Fibroblast of lung (primary cell): ENCODE measurements at regions not wholly inside any gene's neighbourhood (a gene's known extent, or its start where the extent isn't known, plus 50 kb on each side); places are given as distances from the start of the nearest gene placed in this dataset.

Experiments used
- DNase-seq, 2 donors: peaks; one replicate each; pipeline versions ENCODE4 v3.0.0 to v3.0.0-alpha.2; 2010; ENCODE audit warnings: low read depth in 2 of 2
- H2AFZ ChIP-seq: 2 replicates; pipeline ENCODE4 v1.5.1; 2012; ENCODE audit warnings: low read length, control low read depth, inconsistent platforms
- H3K27ac ChIP-seq: 2 replicates; pipeline ENCODE4 v1.5.1; 2011; ENCODE audit warnings: low read length, control low read depth; ENCODE audit not compliant: insufficient read depth
- H3K27me3 ChIP-seq: 2 replicates; pipeline ENCODE4 v1.5.1; 2011; ENCODE audit warnings: mild to moderate bottlenecking, low read length; ENCODE audit not compliant: control insufficient read depth, insufficient read depth
- H3K36me3 ChIP-seq: 2 replicates; pipeline ENCODE4 v1.5.1; 2011; ENCODE audit warnings: low read length; ENCODE audit not compliant: control insufficient read depth, insufficient read depth
- H3K4me1 ChIP-seq: 2 replicates; pipeline ENCODE4 v1.5.1; 2011; ENCODE audit warnings: low read length; ENCODE audit not compliant: control insufficient read depth, insufficient read depth; ENCODE audit errors: extremely low read depth
- H3K4me2 ChIP-seq: 2 replicates; pipeline ENCODE4 v1.5.1; 2011; ENCODE audit warnings: low read length, control low read depth; ENCODE audit not compliant: insufficient read depth; ENCODE audit errors: extremely low read depth
- H3K4me3 ChIP-seq, 4 experiments: fragments of 200-600 bp in 1 of 4; sonication (generic) in 1 of 4; replicated peaks in 1 of 4; 2 replicates each; pipeline ENCODE4 v1.5.1; 2011 to 2016; ENCODE audit warnings: low read length in 4 of 4, low read depth in 3 of 4, mild to moderate bottlenecking in 3 of 4, control low read depth in 2 of 4, inconsistent platforms in 1 of 4, mixed read lengths in 1 of 4; ENCODE audit not compliant: insufficient read depth in 1 of 4; ENCODE audit errors: control extremely low read depth in 1 of 4
- H3K79me2 ChIP-seq: 2 replicates; pipeline ENCODE4 v1.5.1; 2012; ENCODE audit warnings: mild to moderate bottlenecking, low read length, inconsistent platforms; ENCODE audit not compliant: control insufficient read depth, insufficient read depth
- H3K9ac ChIP-seq: 2 replicates; pipeline ENCODE4 v1.5.1; 2011; ENCODE audit warnings: mild to moderate bottlenecking, low read length, control low read depth; ENCODE audit not compliant: insufficient read depth
- H3K9me3 ChIP-seq: 2 replicates; pipeline ENCODE4 v1.5.1; 2012; ENCODE audit warnings: low read depth, low read length; ENCODE audit not compliant: control insufficient read depth, insufficient read depth
- H4K20me1 ChIP-seq: 2 replicates; pipeline ENCODE4 v1.5.1; 2011; ENCODE audit warnings: low read length; ENCODE audit not compliant: control insufficient read depth, insufficient read depth; ENCODE audit errors: extremely low read depth
- EZH2 ChIP-seq: IDR thresholded peaks from 2 replicates; pipeline ENCODE4 v1.5.1; 2012; ENCODE audit warnings: low read length, control low read depth, mild to moderate bottlenecking; ENCODE audit errors: missing control alignments
- TF ChIP-seq, protein P1 (sequence below), 2 donors: IDR thresholded peaks in 1 of 2; conservative IDR thresholded peaks in 1 of 2; 1 replicate in 1 of 2; 2 replicates in 1 of 2; pipeline ENCODE4 v1.5.1; 2011 to 2012; ENCODE audit warnings: low read length in 2 of 2, control low read depth in 1 of 2, inconsistent platforms in 1 of 2, low read depth in 1 of 2, mild to moderate bottlenecking in 1 of 2

DNA sequence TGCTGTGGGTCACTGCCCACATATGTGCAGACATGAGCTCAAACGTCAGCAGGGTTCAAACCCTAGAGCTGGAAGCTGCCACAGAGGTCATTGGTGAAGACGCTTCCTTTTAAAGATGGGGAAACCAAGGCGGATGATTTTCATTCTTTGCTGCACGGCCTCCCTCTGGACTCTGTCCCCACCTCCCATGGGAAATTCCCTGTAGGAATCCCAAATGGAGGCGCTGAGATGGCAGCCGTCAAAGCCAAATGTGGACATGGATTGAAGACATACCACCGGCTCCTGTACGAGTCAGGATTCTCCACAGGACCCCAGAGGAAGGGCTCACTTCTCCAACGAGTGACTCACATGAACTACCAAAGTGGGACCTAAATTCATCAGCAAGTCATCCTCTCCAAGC lies 286.4 kb downstream of the CRLF2 start:
- Histone ChIP-seq H4K20me1 (no peaks in the 10 kb centered on the region), H3K9me3 (no peaks in the 10 kb centered on the region), H3K79me2 (no peaks in the 10 kb centered on the region), H3K27ac (no peak overlapping the region), H3K27me3 (no peaks in the 10 kb centered on the region), H3K4me1 (no peaks in the 10 kb centered on the region), H3K4me2 (no peak overlapping the region), H3K9ac (no peak overlapping the region), H2AFZ (no peak overlapping the region), H3K36me3 (no peaks in the 10 kb centered on the region), H3K4me3 (no peak overlapping the region)
- no peak for DNase-seq
- no peak for TF ChIP-seq EZH2
- TF ChIP-seq, protein P1, sequence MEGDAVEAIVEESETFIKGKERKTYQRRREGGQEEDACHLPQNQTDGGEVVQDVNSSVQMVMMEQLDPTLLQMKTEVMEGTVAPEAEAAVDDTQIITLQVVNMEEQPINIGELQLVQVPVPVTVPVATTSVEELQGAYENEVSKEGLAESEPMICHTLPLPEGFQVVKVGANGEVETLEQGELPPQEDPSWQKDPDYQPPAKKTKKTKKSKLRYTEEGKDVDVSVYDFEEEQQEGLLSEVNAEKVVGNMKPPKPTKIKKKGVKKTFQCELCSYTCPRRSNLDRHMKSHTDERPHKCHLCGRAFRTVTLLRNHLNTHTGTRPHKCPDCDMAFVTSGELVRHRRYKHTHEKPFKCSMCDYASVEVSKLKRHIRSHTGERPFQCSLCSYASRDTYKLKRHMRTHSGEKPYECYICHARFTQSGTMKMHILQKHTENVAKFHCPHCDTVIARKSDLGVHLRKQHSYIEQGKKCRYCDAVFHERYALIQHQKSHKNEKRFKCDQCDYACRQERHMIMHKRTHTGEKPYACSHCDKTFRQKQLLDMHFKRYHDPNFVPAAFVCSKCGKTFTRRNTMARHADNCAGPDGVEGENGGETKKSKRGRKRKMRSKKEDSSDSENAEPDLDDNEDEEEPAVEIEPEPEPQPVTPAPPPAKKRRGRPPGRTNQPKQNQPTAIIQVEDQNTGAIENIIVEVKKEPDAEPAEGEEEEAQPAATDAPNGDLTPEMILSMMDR (conservative IDR thresholded peaks at IDR 0.05 in 1 of 2, IDR thresholded peaks at IDR 0.05 in 1 of 2; ENCODE audit: low read depth in 1 of 2, low read length in 2 of 2), result no peak

DNA sequence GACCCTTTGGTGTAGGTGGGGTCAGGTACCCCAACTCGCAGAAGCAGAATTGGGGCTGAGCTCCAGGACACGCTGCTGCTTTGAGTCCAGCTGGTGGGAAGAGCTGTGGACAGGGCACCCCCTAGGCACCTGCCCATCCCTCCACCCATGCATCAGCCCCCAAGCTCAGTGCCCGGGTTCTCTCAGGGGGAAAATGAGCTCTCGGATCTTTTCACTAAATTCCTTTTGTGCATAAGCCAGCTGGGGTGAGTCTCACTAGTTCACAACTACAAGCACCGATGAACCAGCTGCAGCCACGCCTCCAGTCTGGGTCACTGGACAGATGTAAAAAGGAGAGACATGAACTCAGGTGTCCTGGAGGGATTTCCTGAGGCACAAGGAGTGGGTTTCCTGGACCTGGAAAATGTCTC lies 286.8 kb downstream of the CRLF2 start:
- Histone ChIP-seq H3K9me3 (no peaks in the 10 kb centered on the region), H2AFZ (no peak overlapping the region), H4K20me1 (no peaks in the 10 kb centered on the region), H3K27me3 (no peaks in the 10 kb centered on the region), H3K27ac (no peak overlapping the region), H3K9ac (no peak overlapping the region), H3K4me1 (no peaks in the 10 kb centered on the region), H3K4me3 (no peak overlapping the region), H3K36me3 (no peaks in the 10 kb centered on the region), H3K79me2 (no peaks in the 10 kb centered on the region), H3K4me2 (no peak overlapping the region)
- TF ChIP-seq, protein P1 (conservative IDR thresholded peaks at IDR 0.05 in 1 of 2, IDR thresholded peaks at IDR 0.05 in 1 of 2; ENCODE audit: low read depth in 1 of 2, low read length in 2 of 2), result no peak
- no peak for TF ChIP-seq EZH2
- DNase-seq, result no peak

DNA sequence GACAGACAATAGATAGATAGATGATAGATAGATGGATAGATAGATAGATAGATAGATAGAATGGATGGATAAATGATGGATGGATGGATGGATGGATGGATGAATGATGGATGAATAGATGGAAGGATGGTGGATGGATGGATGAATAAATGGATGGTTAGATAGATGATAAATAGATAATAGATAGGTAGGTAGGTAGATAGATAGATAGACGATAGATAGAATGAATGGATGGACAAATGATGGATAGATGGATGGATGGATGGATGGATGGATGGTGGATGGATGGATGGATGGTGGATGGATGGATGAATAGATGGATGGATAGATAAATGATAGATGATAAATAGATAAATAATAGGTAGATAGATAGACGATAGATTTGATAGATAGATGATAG lies 287.4 kb downstream of the CRLF2 start:
- no peak for DNase-seq
- H3K4me3 ChIP-seq, result no peak overlapping the region
- no peaks in the 10 kb centered on the region for H3K36me3 ChIP-seq
- no peak overlapping the region for H2AFZ ChIP-seq
- no peaks in the 10 kb centered on the region for H3K9me3 ChIP-seq
- no peaks in the 10 kb centered on the region for H3K27me3 ChIP-seq
- TF ChIP-seq, protein P1 (conservative IDR thresholded peaks at IDR 0.05 in 1 of 2, IDR thresholded peaks at IDR 0.05 in 1 of 2; ENCODE audit: low read depth in 1 of 2, low read length in 2 of 2), result no peak
- no peak for TF ChIP-seq EZH2
- no peaks in the 10 kb centered on the region for H3K79me2 ChIP-seq
- H3K4me1 ChIP-seq, result no peaks in the 10 kb centered on the region
- no peak overlapping the region for H3K27ac ChIP-seq
- no peaks in the 10 kb centered on the region for H4K20me1 ChIP-seq
- H3K4me2 ChIP-seq, result no peak overlapping the region
- H3K9ac ChIP-seq, result no peak overlapping the region
